ENCODE measurements at regions not wholly inside any gene's neighbourhood (a gene's known extent, or its start where the extent isn't known, plus 50 kb on each side); places are given as distances from the start of the nearest gene placed in this dataset.

DNA sequence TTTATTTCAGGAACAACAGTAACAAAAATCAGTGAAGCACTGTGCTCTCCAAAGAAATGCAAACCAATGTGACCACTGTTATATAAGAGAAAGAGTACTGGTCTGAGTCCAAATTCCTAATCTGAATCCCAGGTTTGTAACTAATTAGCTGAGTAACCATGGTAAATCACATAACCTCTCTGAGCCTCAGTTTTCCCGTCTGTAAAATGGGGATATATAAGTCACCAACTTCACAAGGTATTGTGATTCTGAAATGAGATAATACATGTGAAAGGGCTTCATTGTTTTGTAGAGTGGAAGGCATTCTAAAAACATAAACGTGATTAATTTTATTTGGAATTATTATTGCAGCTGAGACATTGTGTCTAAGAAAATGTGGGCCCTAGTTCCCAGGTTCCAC is 91.3 kb upstream of the YPEL5 start:
- no peak for DNase-seq

DNA sequence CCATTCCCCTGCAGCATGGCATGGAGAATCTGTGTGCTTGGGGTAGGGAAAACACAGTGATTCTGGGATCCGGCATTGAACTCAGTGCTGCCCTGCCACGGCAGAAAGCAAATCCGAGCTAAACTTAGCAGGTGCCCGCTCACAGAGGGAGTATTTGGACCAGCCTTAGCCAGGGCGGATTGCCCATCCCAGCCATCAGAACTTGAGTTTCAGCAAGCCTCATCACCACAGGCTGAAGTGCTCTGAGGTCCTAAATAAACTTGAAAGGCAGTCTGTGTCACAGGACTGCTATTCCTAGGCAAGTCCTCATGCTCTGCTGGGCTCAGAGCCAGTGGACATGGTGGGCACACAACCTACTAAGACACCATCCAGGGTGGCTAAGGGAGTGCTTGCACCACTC is 86.2 kb upstream of the YPEL5 start:
- no peak for DNase-seq

GRCh38 chr2:30068067-30068466 is 78.7 kb upstream of the YPEL5 start:
- DNase-seq, result no peak

DNA sequence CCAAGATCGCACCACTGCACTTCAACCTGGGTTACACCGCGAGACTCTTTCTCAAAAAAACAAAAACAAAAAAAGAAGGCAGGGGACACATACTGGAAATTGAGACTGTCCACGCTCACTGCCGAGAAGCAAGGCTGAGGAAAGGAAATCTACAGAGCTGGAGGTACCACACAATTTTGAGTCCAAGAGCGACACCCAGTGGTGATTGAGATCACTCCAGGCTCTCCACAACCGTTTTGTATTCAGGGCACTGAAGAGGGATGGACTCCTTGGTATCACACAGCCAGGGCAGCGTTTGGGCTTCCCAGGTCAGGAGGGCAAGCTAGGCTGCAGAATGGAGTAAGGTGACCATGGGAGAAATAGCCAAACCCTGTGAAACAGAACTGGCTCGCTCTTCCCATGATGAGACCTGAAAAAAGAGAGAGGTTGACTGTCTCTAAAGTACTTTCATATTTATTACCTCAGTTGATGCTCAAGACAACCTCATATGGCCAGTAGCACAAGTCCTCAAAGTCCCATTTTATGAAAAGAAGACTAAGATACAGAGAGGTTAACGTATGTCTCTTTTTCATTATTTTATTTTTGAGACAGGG is 74.5 kb upstream of the YPEL5 start:
- peak; percentile 37 to 52 for DNase-seq

GRCh38 chr2:30073523-30073922 is 73.3 kb upstream of the YPEL5 start:
- DNase-seq, result no peak

GRCh38 chr2:30074023-30074422 is 72.8 kb upstream of the YPEL5 start:
- DNase-seq, result no peak

GRCh38 chr2:30078521-30078920 is 68.3 kb upstream of the YPEL5 start:
- DNase-seq, result no peak

GRCh38 chr2:30084915-30085314 is 61.9 kb upstream of the YPEL5 start:
- no peak for DNase-seq

GRCh38 chr2:30089171-30089570 is 57.6 kb upstream of the YPEL5 start:
- no peak for DNase-seq

DNA sequence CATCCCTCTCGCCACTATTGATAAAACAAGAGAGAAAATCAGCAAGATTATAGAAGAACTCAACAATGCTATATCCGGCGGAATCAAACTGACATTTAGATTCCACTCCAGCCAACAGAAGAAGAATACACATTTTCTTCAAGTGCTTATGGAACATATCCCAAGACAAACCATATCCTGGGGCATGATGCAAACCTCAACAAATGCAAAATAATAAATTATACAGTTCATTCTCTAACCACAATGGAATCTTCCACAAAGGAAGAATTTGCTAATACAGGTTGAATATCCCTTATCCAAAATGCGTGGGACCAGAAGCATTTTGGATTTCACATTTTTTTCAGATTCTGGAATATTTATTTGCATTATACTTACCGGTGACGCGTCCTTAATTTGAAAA is 51.4 kb upstream of the YPEL5 start:
- no peak for DNase-seq

- DNase-seq, result no peak
These were observed 50.4 kb upstream of the YPEL5 start for GRCh38 chr2:30096451-30096850.

All from CD4-positive, alpha-beta T cell treated with Interleukin-1 beta for 1 hour (primary cell).